Suppressor macrophage (primary cell): ENCODE measurements at regions not wholly inside any gene's neighbourhood (a gene's known extent, or its start where the extent isn't known, plus 50 kb on each side); places are given as distances from the start of the nearest gene placed in this dataset.
"Not testable (repeated sequence)": the region's sequence is repeated elsewhere in the genome, so short reads cannot be mapped to it uniquely, and the experiment has no call there.

Experiments
- DNase-seq, 4 experiments: peaks; one replicate each; pipeline ENCODE4 v3.0.0-alpha.2; 2020 to 2022

DNA sequence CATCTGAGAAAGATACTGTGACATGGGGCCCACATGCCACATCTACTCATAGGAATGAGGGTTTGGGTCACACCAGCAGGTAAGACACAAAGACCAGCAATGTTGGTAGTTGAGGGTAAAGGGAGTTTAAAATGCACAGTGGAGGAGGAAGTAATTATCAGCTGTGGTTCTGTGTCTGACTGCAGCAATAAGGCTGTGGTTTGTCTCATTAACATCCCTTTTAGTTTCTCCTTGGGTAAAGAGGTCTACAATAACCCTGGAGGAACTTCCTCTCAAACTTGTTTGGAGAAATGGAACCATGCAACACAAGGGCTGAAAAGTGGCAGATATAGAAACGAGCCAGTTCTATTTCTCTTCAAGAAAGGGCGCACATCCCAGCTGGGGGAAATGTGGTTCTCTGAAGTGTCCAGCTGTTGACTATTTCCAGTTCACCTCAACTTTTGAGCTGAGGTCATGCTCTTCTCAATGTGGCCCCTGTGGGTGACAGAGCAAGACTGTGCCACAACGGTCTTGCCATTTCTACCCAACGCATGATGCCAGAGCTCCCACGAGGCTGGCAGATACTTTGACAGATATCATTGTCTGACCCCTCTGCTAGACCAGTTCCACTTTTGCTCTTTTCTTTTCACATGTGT, 234.3 kb downstream of the SQOR start:
- no peak for DNase-seq

DNA sequence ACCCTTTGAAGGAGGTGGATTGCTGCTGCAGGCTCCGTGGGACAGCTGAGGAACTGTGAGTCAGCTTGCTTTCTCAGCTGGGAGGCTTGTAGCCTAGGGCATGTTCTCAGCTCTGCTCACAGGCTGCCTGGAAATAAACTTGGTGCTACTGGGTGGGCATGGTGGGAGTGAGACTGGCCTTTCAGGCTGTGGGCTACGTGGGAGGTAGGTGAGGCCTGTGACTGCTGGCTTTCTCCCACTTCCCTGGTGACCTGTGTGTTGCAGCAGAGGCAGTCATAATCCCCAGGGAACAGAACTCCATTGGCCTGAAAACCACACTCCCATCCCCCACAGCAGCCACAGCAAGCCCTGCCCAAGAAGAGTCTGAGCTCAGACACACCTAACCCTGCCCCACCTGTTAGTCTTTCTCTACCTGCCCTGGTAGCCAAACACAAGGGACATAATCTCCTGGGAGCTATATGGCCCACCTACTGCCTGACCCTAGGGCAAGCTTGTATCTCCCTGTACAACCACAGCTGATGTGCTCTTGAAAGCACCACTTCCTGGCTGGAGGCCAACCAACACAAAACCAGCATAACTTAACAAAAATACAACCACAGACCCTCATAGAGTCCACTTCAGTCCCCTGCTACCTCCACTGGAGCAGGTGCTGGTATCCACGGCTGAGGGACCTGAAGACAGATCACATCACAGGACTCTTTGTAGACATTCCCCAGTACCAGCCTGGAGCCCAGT, 236.5 kb downstream of the SQOR start:
- no peak for DNase-seq

DNA sequence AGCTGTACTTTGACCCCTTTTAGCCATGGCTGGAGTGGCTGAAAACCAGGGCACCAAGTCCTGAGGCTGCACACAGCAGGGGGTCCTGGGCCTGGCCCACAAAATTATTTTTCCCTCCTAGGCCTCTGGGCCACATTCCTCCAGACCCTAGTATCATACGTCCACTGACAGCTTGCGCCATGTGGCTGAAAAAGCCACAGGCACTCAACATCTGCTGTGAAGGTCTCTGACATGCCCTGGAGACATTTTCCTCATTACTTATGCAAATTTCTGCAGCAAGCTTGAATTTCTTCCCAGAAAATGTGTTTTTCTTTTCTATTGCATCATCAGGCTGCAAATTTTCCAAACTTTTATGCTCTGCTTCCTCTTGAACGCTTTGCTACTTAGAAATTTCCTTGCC, 239.0 kb downstream of the SQOR start:
- DNase-seq: no peak

DNA sequence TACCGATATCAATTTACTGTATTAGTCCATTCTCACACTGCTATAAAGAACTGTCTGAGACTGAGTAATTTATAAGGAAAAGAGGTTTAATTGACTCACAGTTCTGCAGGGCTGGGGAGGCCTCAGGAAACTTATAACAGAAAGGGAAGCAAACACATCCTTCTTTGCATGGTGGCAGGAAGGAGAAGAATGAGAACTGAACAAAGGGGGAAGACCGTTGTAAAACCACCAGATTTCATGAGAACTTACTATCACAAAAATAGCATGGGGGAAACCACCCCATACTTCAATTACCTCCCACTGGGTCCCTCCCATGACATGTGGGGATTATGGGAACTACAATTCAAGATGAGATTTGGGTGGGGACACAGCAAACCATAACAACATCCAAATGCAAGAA, 239.7 kb downstream of the SQOR start:
- not testable (repeated sequence) for DNase-seq

DNA sequence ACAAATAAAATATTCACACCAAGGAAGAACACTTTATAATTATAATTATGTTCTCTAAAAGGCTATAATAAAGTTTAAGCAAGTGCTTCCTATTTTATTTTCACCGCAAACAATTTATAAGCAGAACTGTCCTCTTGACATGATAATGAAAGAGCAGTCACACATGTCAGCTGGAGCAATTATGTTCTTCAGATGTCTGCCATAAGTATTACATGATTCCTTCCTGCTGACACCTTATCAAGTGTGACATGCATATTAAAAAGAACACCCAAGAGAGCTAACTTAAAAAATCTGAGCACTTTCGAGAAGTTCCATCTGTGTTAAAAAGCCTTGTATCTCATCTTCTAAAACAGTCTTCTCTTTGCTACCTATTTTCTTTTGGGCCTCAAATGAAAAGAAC, 249.5 kb downstream of the SQOR start:
- DNase-seq: no peak

DNA sequence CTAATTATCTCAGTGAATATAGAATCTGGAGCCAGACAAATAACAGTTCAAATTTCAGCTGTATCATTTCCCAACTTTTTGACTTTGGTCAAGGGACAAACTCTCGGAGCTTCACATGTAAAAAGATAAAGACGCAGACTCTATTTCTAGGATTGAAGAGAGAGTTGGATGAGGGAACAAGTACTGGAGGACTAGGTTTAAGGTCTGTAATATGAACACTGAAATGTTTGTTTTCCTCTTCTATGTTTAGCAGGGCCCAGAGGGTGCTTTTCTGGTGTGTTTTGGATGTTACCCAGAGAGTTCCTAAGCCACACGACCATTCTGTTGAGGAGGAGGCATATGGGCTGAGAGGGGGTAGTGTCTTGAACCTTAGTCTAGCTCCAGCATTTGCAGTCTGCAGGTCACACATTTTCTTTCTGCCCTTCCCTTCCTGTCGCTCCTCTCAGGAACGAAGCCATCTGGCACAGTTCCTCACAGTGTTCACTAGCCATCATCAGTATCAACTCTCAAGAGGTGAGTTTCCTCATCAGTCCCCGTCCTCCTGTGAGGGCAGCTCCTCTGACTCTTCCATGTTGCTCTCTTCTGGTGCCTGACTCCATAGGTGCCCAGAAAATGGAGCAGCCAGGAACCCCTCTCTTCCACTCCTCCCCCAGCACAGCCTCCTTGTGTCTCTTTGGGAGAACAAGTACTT, 250.1 kb downstream of the SQOR start:
- no peak for DNase-seq

DNA sequence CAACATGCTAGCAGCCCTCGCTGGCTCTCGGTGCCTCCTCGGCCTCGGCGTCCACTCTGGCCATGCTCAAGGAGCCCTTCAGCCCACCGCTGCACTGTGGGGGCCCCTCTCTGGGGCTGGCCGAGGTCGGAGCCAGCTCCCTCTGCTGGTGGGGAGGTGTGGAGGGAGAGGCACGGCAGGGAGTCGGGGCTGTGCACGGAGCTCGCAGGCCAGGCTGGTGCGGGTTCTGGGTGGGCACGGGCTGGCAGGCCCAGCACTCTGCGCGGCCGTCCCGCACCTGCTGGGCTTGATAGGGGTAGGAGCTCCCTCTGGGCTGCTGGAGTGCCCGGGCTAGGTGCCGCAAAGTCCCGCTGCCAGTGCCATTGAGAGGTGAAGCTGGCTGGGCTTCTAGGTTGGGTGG, 251.0 kb downstream of the SQOR start:
- DNase-seq: no peak

DNA sequence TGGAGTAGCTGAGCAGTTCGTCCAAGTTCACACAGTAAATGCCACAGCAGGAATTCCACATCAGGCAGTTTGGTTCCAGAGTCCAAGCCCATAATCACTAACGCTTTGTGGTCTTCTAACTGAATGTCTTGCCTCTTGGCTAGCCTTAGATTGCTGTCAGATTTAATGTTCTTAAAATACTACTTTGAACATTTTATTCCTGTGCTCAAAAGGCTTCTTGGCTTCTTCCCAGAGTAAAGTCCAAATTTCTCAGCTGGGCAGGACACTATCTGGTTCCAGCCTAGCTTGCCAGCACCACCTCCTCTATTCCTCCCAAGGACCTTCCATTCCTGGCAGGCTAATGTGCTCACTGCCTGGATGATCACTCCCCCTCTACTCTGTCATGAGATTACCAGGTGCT, 256.9 kb downstream of the SQOR start:
- DNase-seq: no peak

DNA sequence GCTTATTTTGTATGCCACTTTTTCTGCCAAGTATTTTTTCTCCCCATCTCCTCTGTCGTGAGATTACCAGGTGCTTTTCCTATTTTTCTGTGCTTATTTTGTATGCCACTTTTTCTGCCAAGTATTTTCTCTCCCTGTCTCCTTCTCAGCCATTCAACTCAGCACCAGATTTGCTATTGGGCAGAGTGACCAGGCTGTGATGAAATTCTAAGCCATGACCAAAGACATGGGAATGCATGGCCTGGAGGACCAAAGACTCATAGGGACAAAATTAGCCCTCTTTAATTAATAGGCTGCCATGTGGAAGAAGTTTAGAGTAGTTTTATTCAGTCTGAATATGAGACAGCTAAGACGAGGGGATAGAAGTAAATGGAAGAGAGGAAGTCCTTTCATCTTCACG, 257.4 kb downstream of the SQOR start:
- DNase-seq: no peak

DNA sequence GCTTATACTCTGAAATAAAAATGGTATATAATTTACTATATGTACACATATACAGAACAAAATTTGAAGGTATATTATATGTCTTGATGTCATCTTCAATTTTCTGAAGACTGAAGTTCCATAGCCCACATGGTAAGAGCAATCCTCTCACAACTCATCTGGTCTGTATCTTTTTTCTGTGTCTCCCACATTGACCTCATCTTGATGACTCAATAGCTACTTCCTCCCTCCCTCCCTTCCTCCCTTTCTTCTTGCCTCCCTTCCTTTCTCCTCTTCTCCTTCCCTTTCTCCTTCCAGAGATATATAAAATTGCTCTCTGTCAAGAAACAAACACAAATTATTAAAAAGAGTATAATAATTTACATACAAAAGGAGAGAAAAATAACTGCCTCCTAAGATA, 268.5 kb downstream of the SQOR start:
- no peak for DNase-seq

DNA sequence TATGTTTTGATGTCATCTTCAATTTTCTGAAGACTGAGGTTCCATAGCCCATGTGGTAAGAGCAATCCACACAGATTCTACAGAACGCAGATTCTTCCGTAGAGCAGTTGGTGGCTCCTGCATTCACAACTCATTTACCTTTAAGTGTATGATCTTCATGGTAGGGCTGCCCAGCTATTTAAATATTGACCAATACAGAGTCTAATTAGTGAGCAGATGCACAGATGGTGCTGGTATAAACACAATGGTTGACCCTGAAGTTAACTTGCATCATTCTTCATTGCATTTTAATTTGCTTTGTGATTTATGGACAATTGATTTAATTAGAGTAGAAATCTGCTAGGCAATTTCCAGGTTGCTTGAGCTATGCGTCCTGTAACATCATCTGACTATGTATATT, 269.2 kb downstream of the SQOR start:
- DNase-seq: no peak

DNA sequence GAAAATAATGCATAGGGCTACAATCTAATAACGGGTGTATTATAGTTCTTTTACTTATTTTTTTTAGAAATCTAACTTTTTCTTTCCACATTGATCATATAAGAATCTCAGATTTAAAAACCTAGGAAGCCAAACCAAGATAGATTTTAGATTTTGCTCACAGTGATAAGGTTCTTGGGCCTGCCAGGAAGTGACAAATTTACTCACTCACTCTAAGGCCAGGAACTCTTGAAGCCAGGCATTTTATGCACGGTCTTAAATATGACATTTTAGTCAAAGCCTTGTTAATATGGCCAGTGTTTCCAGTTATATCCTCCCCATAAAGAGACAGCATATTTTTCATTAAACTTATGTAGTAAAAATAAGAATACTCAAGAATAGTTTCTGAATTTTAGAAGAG, 271.4 kb downstream of the SQOR start:
- DNase-seq: no peak

DNA sequence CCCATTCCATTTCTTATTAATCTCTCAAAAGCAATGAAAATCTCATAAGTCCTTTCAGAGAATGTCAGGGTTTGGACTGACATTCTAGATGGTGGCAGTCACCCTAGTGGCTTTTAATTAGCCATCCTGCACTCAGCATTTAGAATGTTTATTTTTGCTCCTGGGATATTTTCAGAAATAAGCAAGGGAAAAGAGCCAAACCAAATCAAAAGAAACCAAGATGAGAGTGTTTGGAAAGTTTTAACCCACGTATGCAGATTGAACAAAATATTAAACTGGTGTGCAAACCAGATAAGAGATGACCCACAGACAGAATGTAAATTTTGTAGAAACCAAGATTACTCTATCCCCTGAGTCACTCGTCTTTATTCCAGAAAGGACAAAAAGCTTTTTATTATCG, 275.8 kb downstream of the SQOR start:
- DNase-seq: no peak

DNA sequence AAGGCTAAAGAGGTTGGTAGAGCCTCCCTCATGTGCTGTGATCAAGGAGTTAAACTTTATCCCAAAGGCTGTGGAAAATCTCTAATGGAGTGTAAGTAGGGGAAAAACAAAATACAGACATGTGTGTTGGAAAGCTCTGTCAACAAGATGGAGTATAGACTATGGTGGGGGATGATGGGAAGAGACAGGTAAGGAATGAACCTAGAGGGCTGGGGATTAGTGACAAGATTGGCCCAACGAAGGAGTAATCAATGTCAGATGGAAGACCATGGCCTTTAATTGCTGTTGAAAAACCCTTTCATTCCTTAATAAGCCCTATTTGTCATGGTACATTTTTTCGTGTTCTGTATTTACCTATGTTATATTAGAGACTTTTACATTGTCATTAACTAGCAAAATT, 278.6 kb downstream of the SQOR start:
- DNase-seq: no peak

DNA sequence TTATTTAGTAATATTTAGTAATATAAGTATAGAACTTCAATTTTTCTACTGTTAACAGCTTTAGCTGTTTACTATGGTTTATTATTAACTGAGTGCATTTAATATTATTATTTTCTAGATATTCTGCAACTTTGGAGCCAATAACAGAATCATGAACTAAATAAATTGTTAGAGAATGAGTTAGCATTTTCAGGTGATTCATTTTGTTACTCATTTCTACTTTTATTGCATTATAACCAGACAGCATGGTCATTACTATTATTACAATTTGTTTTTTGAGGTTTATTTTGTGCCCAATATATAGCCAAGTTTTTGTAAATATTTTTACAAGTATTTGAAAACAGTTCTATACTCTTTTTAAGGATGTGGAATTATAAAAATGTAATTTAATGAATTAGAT, 279.6 kb downstream of the SQOR start:
- DNase-seq: no peak

DNA sequence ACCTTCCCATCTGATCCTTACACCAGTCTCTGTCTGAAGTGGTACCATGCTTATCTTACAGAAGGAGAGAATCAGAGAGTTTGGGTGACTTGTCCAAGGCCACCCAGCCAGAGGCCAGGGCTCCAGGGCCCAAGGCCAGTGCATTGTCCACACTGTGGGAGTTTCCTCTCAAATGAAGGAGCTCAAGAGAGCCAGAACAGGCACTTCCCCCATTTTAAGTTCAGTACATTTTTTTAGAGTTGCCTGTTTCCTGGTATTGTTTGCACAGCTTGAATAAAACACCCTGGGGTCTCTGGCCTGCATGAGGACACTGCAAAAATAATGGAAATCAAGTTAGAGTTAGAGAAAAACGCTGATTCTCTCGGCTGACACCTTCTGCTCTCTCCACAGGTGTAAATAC, 284.0 kb downstream of the SQOR start:
- DNase-seq: no peak

DNA sequence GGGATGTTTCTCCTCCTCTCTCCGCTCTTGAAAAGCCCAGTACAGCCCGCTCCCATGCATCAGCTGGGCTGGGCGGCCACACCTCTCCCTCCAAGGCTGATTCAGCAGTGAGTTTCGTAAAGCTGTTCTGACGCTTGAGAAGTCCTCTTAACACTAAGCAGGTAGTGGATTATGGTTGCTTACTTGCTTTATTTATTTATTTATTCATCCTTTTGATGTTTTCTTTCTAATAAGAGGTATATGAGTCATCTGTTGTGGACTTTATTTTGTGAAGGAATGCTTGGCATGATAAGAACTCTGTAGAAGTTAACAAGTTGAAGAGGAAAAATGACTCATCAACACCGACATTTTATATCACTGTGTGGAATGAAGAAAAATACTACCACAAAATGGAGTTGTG, 285.0 kb downstream of the SQOR start:
- no peak for DNase-seq

DNA sequence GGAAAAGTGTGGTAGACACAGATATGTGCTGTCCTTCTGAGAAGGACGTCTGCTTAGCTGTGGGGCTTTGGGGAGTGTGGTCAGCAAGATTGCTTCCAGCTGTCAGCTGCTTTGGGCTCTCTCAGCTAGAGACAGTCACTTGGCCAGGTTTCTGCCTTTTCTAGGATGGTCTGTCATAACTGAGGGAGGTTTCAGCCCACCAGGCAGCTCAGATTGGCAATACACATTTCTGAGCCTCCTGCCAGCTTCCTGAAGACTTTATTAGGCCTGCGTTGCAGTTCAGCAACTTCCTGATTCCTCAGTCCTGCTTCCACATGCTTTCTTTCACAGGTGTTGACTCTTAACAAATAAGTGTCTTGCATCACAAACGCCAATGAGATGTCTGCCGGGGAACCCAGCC, 286.5 kb downstream of the SQOR start:
- DNase-seq: no peak

DNA sequence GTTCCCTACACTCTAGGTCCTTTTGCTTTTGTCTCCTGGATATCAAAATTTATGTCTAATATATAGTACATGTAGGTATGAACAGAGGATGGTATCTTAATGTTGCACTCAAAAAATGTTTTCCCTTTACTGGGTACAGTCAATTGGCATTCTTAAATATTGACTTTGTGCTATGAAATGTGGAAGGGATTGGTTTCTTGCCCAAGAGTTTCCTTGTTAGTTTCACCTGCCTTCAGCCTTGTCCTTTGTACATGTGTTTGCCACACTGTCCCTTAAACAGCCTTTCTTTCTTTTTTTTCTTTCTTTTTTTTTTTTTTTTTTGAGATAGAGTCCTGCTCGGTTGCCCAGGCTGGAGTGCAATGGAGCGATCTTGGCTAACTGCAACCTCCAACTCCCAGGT, 287.1 kb downstream of the SQOR start:
- no peak for DNase-seq

DNA sequence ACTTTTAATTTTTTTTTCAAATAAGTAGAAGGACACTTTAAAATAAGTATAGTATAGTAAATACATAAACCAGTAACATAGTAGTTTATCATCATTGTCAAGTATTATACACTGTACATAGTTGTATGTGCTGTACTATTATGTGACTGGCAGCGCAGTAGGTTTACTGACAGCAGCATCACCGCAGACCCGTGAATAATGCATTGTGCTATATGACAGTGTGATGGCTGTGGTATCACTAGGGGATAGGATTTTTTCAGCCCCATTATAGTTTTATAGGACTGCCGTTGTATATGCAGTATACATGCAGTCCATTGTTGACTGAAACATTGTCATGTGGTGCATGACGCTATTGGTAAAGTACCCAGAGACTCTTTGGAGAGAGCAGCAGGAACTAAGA, 306.5 kb downstream of the SQOR start:
- no peak for DNase-seq

DNA sequence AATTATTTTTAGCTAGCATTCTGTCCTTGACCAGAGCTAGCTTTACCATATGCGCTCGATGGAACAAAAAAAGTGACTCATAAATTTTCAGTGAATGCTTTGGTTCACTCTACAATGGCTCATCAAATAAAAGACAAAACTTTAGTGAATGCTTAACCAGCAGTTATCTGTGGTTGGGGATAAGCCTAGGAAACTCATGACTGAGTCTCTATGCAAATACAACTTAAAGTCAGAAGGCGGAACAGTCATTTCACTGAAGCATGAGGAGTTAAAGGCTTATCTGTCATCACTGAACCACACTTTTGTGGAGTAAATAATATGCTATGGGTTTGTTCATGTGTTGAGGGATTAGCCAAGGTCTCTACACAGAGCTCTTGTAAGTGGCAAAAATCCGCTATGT, 308.4 kb downstream of the SQOR start:
- no peak for DNase-seq

DNA sequence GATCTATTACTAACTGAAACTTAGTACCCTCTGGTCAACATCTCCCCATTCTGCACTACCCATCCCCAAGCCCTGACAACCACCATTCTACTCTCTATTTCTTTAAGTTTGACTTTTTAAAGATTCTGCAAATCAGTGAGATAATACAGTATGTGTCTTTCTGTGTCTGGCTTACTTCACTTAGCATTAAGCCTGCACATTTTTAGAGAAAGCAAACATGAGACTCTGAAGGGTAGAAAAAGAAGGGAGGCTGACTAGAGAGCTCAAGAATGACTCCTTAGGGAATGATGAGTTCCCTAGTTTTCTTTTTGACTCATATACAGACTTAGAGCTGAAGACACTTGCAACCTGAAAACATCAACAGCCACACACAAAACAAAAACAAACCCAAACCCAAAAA, 311.3 kb downstream of the SQOR start:
- no peak for DNase-seq

DNA sequence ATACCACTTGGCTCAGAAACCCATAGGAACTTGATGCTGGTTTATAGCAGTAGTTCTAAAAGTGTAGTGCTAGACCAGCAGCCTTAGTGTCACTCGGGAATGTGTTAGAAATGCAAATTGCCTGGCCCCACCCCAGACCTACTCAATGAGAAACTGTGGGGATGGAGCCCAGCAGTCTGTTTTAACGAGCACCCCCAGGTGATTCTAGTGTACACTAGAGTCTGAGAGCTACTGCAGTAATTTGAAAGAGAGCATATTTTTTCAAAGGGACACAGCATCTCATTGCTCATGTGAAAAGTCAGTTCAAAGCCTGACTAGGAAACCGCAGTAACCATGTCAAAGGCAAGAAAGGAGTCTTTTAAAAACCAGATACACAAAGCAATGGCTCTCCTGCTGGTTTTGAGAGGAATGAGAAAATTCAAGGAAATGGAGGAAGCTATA, 313.4 kb downstream of the SQOR start:
- DNase-seq: no peak

DNA sequence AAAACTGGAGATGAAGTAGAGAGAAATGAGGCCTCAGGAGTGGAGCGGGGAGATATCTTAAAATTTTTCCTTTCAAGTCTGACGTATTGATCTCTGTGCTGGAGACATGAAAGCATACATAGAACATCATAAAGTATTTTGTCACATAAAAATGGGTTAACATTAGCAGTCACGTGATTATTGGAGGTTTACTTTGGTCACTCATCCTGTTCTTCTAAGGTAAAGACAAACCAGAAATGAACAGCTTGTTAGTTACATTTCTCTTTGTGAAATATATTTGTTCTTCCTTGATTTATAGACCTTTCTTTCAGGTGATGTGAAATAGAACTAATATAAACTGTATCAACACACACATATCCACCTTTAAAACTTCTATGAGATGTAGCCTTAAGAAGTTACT, 324.1 kb downstream of the SQOR start:
- DNase-seq: no peak
